ENCODE measurements at regions not wholly inside any gene's neighbourhood (a gene's known extent, or its start where the extent isn't known, plus 50 kb on each side); places are given as distances from the start of the nearest gene placed in this dataset.

DNA sequence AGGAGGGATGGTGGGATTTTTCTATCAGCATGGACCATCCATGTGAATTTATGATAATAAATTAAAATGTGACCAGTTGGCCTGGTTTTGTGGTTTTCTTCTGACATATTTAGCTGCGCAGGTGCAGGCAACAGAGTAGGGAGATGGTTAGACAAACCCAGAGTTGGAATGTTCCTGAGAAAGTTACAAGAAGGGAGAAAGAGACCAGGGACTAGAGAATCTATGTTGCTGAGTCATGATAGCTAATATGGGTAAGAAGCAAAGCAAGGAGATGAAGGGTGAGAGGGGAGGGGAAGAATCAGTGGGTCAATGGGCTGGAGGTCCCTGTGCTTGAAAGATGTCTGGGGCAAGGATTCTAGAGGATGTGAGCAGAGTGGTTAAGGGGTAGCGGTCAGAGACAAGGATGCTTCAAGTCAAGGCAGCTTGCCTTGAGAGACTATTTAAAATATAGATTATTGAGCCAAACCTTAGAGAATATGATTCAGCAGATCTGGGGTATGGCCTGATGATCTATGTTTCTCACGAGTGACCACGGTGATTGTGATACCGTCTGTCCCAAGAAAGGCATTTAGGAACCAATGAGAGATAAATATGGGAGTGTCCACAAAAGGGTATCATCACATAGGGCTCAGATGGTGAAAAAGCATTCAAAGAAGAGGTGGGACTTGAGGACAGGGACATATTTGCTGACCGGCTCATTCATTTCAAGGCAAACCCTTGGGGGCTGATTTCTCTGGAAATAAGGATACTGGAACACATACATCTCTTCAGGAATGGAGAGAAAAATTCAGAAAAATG, 219.7 kb upstream of the PLD5 start:
- no peak overlapping the region for H3K4me3 ChIP-seq
- no peaks in the 10 kb centered on the region for H3K36me3 ChIP-seq
- no peaks in the 10 kb centered on the region for H3K27me3 ChIP-seq (replicated peaks; ENCODE audit: insufficient read depth)
- DNase-seq (ENCODE audit: low spot score) = no peak
- no peak for ATAC-seq (ENCODE audit: insufficient number of reproducible peaks, low FRiP score, low read depth)
- H3K9me3 ChIP-seq = peaks cover 4% of the 10 kb centered on the region
- no peak overlapping the region for H3K27ac ChIP-seq
- TF ChIP-seq, protein P1, sequence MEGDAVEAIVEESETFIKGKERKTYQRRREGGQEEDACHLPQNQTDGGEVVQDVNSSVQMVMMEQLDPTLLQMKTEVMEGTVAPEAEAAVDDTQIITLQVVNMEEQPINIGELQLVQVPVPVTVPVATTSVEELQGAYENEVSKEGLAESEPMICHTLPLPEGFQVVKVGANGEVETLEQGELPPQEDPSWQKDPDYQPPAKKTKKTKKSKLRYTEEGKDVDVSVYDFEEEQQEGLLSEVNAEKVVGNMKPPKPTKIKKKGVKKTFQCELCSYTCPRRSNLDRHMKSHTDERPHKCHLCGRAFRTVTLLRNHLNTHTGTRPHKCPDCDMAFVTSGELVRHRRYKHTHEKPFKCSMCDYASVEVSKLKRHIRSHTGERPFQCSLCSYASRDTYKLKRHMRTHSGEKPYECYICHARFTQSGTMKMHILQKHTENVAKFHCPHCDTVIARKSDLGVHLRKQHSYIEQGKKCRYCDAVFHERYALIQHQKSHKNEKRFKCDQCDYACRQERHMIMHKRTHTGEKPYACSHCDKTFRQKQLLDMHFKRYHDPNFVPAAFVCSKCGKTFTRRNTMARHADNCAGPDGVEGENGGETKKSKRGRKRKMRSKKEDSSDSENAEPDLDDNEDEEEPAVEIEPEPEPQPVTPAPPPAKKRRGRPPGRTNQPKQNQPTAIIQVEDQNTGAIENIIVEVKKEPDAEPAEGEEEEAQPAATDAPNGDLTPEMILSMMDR (IDR thresholded peaks at IDR 0.05) = no peak
- no peaks in the 10 kb centered on the region for H3K4me1 ChIP-seq (ENCODE audit: control insufficient read depth in 1 of 2, low read depth in 2 of 2)

DNA sequence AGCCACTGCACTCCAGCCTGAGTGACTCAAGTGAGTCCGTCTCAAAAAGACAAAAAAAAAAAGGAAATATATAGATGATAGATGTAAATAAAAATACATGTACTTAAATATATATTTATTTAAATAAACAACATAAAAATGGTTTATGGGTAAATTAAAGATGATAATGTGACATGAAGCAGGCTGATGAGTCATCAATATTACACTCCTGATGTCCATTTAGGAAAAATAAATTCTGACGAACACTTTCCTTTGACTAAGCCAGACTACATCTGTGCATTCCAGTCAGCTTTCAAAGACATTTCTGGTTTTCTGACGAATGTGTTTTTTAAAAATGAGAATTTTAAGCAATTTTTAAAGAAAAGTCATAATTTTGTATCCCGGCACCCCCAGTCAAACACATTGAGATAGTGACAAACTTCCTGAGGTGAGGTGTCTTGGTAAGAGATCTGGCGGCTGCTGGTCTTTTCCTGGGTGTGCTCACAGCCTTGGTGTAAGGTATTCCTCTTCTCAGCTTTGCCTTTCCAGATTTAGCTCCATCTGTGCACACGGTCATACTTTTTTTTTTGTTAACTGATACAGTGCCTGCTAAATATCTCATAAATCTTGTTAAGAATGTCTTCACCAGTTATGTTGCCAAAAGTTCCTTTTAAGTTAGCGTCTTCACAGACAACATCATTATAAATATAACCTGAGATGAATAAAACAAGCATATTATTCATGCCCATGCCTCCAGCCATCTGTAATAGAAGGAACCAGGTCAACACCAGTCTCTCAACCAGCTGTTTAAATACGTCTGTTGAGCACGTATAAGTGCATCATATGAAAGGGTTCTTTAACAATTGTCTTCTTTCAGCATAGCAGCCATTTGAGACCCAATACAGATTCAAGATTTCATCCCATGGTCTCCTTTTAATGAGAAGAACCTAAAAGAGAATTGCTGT, 214.5 kb upstream of the PLD5 start:
- H3K4me1 ChIP-seq (ENCODE audit: control insufficient read depth in 1 of 2, low read depth in 2 of 2) = no peaks in the 10 kb centered on the region
- H3K27me3 ChIP-seq (replicated peaks; ENCODE audit: insufficient read depth) = no peaks in the 10 kb centered on the region
- TF ChIP-seq, protein P1 (IDR thresholded peaks at IDR 0.05) = no peak
- H3K9me3 ChIP-seq = peaks cover 4% of the 10 kb centered on the region
- DNase-seq (ENCODE audit: low spot score) (no peak), ATAC-seq (ENCODE audit: insufficient number of reproducible peaks, low FRiP score, low read depth) (no peak)
- H3K36me3 ChIP-seq = no peaks in the 10 kb centered on the region
- no peak overlapping the region for H3K27ac ChIP-seq
- no peak overlapping the region for H3K4me3 ChIP-seq

DNA sequence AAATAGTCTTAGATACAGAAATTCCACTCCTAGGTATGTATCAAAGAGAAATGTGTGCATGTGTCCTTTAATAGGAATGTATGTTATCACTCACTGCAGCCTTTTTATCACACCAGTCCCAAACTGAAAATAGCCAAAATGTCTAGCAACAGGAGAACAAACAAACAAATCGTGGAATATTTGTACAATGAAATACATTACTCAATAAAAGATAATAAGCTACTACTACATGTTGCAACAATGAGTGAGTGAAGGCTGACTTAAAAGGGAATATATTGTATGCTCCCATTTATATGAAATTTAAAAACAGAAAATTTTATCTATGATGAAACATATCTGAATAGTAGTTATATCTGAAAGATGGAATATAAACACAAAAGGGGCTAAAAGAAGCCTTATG, 212.1 kb upstream of the PLD5 start:
- H3K4me3 ChIP-seq = no peak overlapping the region
- H3K27ac ChIP-seq = no peak overlapping the region
- H3K4me1 ChIP-seq (ENCODE audit: control insufficient read depth in 1 of 2, low read depth in 2 of 2) = no peaks in the 10 kb centered on the region
- no peak for DNase-seq (ENCODE audit: low spot score)
- no peak for ATAC-seq (ENCODE audit: insufficient number of reproducible peaks, low FRiP score, low read depth)
- H3K9me3 ChIP-seq = peaks cover 4% of the 10 kb centered on the region
- no peaks in the 10 kb centered on the region for H3K36me3 ChIP-seq
- TF ChIP-seq, protein P1 (IDR thresholded peaks at IDR 0.05) = no peak
- H3K27me3 ChIP-seq (replicated peaks; ENCODE audit: insufficient read depth) = no peaks in the 10 kb centered on the region

DNA sequence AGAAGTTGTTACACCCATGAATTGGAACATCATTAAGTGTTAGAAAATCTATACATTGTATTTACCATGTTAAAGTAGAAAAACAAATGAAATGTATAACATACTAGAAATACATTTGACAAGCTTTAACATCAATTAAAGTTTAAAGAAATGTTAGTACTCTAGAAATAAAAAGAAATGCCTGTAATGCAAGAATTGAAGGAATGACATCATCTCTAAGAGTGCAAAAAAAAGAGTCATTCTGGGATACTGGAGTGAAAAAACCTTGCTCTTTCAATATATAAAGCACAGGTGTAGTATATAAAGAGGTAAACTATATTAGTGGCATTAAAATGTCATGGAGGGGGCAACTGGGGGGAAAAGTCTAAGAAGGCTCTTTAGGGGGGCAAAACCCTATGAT, 210.8 kb upstream of the PLD5 start:
- no peak for ATAC-seq (ENCODE audit: insufficient number of reproducible peaks, low FRiP score, low read depth)
- Histone ChIP-seq H3K27me3 (replicated peaks; ENCODE audit: insufficient read depth) (no peaks in the 10 kb centered on the region), H3K27ac (no peak overlapping the region), H3K4me3 (no peak overlapping the region), H3K9me3 (no peaks in the 10 kb centered on the region), H3K4me1 (ENCODE audit: control insufficient read depth in 1 of 2, low read depth in 2 of 2) (no peaks in the 10 kb centered on the region), H3K36me3 (no peaks in the 10 kb centered on the region)
- no peak for DNase-seq (ENCODE audit: low spot score)
- TF ChIP-seq, protein P1 (IDR thresholded peaks at IDR 0.05) = no peak

DNA sequence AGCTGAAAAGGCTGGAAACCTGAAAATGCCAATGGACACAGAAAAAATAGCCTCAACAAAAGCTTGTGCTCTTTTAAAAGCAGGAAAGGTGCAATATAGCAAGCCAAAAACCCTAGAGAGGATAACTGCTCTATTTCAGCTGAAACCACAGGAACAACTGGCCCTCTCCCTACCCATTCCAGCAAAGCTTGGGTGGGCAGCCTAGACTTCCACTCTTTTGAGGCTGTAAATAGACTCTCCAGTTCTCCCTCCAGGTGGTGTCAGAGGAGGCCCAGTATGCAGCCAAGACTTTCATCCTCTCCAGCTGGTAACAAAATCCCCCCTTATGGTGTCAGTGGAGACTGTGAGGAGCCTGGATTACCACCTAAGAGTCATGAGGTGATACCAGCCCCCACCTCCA, 206.9 kb upstream of the PLD5 start:
- no peaks in the 10 kb centered on the region for H3K27me3 ChIP-seq (replicated peaks; ENCODE audit: insufficient read depth)
- ATAC-seq (ENCODE audit: insufficient number of reproducible peaks, low FRiP score, low read depth) (no peak), DNase-seq (ENCODE audit: low spot score) (no peak)
- no peaks in the 10 kb centered on the region for H3K36me3 ChIP-seq
- no peak overlapping the region for H3K4me3 ChIP-seq
- no peaks in the 10 kb centered on the region for H3K4me1 ChIP-seq (ENCODE audit: control insufficient read depth in 1 of 2, low read depth in 2 of 2)
- no peak overlapping the region for H3K27ac ChIP-seq
- TF ChIP-seq, protein P1 (IDR thresholded peaks at IDR 0.05) = no peak
- no peaks in the 10 kb centered on the region for H3K9me3 ChIP-seq
